ENCODE measurements at regions not wholly inside any gene's neighbourhood (a gene's known extent, or its start where the extent isn't known, plus 50 kb on each side); places are given as distances from the start of the nearest gene placed in this dataset.

DNA sequence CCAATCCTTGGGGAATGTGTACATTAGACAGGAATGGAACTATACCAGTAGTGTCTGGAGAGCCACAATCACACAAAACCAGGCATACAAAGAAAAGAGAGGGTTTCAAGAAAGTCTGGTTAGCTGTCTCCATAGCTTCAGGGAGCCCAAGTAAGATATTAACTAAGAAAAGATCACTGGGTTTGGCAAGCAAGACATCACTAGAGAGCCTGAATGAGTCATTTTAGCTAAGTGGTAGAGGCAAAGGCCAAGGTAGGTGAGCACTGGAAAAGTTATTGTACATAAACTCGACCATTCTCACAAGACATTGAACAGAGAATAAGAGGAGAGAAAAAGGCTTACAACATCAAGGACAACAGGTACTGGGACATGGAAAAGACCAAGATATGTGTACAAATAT, 143.8 kb upstream of the ARL4C start:
- DNase-seq (ENCODE audit: low read depth in 2 of 2) = no peak

DNA sequence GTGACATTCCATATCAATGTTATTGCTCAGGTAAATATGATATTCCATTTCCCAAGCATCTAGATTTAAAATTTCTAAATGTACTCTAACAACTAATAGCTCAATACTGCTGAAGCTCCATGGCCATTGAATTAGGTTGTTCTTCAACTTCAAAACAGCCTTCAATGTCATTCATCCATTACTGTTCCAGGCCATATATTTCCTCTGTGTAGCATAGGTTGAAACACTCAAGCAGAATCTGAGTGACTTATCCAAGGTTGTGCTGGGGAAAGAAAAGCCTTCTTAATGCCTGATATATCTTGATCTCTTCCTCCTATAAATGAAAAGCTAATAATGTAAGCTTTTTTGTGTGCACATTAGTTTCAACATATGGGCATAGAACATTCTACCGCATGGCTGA, 142.1 kb upstream of the ARL4C start:
- DNase-seq (ENCODE audit: low read depth in 2 of 2) = no peak

DNA sequence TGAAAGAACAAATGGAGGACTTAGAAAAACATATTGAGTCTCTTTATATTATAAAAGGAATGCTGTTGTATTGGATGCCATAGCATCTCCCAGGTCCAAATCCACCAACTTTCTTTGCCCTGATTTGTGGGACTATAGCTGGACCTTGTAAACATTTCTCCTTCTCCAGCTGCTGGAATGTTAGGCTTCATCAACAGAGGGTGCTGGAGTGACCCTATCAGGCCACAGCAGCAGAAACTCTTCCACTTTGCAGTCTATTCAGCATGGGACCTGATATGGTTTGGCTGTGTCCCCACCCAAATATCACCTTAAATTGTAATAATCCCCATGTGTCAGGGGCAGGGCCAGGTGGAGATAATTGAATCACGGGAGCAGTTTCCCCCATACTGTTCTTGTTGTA, 138.4 kb upstream of the ARL4C start:
- DNase-seq (ENCODE audit: low read depth in 2 of 2) = no peak

DNA sequence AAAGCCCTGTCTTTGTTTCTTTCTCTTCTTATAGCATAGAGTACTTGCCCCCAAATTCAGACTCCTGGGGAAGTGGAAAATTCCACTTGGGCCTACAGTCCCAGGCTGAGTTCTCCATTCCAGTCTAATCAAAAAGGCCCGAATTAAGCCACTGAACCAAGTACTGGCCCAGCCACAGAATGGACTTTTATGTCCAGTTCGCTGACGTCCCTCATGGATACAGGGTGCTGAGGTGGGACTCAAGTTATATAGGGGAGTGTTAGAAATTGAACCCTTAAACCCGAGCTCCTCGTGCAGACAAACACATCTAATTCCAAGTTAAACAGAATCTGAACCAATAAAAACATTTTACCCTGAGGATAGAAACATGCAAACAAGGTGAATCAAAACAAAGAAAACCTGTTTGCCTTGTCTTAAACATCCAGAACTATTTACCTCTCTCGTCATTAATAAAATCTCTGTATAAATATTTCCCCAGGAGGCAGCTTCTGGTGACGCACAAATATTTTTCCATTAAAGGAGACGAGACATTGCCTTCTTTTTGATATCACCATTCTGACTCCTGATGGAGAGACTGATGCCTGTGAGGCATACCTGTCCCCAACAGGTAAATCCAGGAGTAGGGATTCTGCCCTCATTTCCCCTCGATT, 136.8 kb upstream of the ARL4C start:
- no peak for DNase-seq (ENCODE audit: low read depth in 2 of 2)

DNA sequence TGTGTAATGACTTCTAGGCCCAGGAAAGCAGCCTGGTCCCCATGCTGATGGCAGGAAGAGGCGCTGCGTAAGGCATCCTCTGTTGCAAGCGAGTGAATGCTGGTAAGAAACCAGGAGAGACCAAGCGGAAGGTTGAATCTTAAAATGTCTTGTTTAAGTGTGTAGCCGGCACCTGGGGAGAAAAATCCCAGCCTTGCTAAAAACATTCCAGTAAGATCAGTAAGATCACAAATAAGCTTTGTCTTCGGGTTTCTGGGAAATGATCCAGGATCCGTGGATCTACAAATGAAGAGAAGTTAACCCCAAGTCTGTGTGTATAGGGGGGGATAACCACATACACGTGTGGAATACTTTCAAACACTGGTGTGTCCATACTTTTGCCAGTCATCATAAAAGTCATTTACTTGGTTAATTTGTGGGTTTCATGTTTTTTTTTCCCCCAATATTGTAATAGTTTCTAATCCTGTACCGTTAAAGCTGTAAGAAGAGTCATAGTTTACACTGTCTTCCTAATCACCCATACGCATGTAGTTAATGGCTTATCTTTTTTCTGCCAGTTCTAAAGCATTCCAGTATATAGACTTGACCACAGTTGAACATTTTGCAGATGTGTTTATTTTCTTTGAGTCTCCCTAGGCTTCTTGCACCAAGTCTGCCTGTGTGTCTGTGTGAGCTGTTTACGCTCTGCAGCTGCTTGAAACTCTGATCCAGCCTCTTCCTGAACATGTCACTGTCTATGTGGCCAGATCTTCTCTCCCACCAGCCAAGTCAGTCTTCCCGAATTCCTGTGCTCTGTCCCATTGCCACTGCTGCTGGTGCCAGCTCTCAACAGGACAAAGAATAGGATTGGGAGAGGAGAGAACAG, 135.9 kb upstream of the ARL4C start:
- no peak for DNase-seq (ENCODE audit: low read depth in 2 of 2)

DNA sequence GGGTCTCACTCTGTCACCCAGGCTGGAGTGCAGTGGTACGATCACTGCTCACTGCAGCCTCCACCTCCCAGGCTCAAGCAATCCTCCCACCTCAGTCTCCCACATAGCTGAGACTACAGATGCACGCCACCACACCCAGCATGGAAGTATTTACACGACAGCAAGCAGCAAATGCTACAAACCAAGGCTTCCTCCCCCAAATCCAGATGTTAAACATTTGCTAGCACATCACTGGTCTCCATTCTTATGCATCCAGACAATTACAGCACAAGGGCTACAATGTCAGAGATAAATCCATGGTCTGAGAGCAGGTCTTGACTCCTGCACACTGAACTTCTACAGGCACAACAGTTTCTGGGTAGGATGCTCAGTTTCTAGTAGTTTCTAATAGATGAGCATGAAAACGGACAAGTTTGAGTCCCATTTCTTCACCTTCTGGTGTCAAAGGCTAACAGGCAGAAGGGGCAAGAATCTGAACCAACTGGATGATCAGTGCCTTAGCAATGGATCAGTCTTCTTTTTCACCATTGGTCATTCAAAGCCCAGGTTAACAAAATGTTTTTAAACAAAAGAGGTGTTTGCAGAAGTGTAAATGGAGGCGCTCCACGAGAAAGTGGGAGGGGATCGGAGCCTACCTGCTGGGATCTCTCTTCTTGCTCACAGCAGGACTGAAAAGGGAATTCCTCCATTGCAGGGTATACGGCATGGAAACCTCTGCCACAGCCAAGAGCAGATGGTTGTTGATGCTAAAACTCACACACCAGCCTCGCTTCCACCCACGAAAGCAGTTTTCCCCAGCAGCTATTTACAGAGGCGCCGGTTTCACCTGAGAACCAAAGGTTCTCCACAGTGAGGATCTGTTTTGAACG, 135.0 kb upstream of the ARL4C start:
- DNase-seq (ENCODE audit: low read depth in 2 of 2) = no peak

DNA sequence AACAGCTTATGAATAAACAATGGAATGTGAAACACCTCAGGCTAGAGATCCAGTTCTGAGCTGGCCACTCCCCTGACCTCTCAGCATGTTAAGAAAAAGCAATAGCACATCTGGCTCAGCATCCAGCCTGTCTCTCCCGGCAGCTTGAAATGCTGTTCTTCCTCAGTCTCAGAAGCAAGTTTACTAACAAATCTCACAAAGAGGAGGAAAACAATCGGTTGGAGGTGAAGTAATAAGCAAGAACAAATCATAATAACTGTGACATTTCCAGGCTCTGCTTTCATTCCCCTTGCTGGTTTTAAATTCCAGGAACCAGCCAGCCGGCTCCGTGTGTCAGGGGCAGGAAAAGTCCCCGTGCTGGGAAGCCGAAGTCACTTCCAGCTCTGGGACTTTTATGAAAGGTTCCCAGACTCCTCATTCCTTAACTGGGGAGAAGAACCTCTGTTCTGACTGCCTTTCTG, 133.9 kb upstream of the ARL4C start:
- DNase-seq (ENCODE audit: low read depth in 2 of 2) = no peak

DNA sequence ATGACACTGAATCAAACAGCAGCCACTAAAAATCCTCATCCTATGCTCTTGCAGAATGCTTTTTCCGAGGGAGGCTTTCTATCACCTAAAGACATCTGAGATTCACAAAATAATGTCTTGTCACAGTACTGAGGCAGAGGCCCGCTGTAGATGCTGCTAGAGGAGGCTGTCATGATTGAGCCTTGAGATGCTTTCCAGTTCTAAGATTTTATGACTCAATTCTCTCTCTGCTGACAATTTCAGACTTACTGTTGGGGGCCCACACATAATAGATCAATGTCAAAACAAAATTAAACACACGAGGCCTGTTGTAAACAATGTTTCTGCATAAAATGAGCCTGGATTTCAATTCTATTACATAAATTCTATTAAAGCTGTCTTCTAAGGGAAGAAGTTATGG, 132.7 kb upstream of the ARL4C start:
- no peak for DNase-seq (ENCODE audit: low read depth in 2 of 2)

DNA sequence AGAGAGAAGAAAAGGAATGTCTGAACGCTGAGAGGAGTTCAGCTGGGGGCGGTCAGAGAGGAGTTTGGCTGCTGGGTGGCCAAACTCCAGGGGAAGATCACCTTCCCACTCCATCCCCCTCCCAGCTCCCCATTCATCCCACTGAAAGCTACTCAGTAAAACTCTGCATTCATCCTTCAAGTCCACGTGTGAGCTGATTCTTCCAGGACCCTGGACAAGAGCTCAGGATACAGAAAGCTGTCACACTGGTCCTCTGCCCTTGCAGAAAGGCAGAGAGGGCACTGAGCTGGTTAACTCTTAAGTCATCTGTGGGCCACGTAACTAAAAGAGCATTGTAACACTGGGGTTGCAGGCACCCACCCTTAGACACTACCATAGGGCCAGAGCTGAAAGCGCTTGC, 132.1 kb upstream of the ARL4C start:
- no peak for DNase-seq (ENCODE audit: low read depth in 2 of 2)

DNA sequence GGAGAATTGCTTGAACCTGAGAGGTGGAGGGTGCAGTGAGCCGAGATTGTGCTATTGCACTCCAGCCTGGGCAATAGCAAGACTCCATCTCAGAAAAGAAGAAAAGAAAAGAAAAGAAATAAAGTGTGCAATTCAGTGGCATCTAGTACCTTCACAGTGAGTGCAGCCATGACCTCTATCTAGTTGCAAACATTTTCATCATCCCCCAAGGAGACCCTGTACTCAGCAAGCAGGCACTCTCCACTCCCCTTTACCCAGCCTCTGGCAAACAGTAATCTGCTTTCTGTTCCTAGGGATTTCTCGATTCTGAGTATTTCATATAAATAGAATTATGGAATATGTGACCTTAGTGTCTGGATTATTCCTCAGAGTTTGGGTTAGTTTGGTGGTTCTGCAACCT, 130.4 kb upstream of the ARL4C start:
- DNase-seq (ENCODE audit: low read depth in 2 of 2) = no peak

DNA sequence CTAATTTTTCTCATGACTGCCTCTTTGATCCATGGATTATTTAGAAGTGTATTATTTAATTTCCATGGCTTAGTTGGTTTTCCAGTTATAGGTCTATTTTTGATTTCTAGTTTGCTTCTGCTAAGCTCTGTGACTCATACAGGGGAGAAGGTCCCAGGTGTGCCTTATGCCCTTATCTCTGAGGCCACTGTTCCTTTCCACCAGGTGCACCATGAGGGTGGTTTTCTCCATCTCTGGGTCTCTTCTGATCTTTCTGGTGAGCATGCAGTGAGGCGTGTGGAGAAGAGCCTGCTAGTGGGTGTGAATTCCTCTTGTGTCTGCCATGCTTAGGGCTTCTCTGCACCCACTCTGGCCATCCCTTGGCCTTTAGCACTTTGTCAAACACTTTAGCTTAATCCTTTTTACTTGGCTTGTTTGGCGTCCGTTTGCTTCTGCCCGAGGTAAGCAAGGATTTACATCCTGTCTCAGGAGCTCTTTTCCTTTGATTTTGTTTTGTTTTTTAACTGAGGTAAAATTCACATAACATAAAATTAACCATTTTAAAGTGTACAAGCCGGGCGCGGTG, 129.8 kb upstream of the ARL4C start:
- no peak for DNase-seq (ENCODE audit: low read depth in 2 of 2)

DNA sequence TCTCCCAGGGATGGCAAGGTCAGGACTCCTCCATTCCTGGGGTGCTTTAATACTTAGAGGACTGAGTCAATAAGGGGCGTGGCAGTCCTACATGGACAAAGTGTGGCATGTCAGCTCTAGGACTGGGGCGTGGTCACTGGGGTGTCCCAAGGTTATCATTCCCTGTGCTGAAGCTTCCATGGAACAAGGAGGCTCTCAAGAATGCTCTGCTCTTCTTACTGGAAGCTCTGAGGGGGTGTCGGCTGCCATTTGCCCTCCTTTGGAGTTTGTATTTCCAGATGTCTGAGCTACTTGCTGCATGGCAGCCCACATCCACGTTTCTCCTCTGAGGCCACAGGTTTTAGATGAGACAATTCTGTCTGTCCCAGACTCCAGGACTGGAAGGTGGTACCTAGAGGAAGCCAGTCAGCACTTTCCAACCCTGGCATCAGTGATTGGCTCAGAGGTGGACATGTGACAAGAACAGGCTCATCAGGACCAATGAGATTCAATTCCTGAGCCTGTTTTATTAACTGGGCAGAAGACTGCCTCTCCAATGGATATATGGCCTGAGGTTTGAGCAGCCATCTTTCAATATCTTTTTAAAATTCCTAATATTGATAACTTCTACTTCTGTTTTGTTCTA, 128.9 kb upstream of the ARL4C start:
- DNase-seq (ENCODE audit: low read depth in 2 of 2) = no peak

DNA sequence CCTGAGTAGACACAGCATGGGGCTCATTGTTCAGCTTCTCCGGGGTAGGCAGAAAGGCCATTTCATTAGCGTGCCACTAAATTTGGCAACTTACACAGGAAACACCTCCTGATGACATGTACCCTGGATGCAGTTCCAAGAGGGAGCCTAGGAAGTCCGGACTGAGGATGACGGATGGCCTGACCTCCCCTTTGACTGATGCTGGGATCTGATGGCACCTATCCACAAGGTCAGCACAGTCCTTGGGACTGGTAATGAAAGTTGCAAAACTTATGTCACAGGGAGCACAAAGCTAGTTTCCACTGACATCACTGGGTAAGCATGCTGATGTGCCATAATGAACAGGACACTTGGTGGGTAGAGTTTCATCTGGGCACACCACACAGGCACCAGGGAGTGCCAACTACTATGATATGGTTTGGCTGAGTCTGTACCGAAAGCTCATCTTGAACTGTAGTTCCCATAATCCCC, 126.7 kb upstream of the ARL4C start:
- no peak for DNase-seq (ENCODE audit: low read depth in 2 of 2)

DNA sequence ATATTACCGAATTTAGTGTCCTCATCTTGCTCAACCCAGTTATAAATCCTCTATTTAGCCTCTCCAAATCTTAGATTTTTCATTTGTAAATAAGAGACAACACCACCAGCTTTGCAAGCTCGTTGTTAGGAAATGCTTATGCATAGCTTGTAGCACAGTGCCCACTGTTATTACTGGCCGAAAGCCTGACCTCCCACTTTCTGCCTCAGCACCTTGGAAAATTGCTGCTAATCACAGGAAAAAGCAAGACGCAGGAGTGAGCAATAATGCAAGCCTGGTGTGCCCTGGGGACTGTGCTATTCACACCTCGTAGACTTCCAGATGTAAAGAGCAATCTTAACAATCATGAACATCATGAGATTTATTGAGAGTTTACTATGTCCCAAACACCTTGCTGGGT, 124.2 kb upstream of the ARL4C start:
- DNase-seq (ENCODE audit: low read depth in 2 of 2) = no peak

DNA sequence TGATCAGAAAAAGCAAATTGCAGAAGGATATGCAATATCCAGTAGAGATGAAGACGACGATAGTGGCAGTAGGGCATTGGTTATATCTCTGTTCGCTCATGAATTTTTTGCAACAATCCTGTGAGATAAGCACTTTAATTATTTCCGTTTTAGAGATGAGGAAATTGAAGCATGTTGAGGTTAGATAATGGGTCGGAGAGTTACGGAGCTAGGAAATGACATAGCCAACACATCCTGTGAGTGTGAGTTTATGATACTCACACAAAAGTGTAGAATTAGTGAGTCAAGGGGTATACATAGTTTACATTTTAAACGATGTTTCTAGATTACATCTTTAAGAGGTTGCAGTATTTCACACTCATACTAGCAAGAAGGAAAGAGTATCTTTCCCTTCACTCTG, 123.1 kb upstream of the ARL4C start:
- no peak for DNase-seq (ENCODE audit: low read depth in 2 of 2)

DNA sequence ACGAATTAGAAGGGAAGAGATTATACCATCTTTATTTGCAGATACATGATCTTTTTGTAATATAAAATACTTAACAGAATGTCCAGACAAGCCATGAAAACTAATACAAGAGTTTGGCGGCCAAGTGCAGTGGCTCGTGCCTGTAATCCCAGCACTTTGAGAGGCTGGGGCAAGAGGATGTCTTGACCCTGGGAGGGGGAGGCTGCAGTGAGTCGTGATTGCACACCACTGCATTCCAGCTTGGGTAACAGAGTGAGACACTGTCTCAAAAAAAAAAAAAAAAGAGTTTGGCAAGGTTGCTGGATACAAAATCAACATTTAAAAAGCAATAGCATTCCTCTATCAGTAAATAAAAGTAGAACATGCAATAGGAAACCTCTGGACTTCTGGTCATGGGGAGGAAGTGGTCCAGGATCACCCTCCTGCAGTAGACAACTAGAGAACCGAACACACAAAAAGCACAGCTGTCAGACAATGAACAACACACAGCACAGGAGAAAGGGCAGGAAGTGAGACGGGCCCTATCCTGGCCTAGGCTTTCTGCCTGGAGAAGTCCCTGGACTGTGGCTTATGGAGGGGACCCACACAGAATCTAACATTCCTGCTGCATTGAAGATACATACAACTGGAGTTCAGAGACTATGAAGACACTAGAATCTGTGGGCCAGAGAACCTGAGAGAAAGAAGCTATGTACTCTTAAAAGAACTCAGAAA, 118.9 kb upstream of the ARL4C start:
- no peak for DNase-seq (ENCODE audit: low read depth in 2 of 2)

DNA sequence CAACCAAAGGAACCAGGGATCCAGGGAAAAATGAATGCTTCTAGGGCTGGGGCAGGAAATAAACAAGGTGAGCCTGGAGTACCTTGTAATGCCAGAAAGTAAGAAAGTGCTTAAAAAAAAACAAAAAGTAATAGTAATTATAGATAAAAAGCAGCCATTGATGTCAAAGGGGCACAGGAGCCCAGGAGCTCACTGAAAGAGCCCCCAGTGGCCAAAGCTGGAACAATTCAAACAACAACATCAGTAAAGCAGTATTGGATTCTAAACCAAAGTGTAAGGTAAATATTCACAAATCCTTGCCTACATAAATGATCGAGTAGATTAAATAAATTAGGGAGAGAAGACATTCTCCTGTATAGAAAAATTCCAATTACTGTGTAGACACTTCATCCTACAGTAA, 114.3 kb upstream of the ARL4C start:
- no peak for DNase-seq (ENCODE audit: low read depth in 2 of 2)

DNA sequence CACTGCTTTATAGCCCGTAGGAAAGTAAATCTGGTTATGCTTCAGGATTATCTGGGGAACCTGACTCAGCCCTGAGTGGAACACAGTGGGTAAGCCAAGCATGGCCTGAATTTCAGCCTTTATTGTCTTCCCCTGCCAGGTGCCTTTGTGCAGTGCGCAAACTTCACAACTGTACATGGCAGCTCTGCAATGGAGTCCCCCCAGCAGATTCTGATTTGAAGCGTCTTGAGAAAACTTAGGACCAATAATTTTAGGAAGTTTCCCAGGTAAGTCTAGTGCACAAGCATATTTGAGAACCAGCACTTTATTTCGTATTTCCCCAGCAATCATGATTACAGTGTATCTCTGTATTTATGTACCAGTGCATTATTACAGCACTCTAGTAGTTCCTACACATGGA, 112.1 kb upstream of the ARL4C start:
- DNase-seq (ENCODE audit: low read depth in 2 of 2) = no peak

DNA sequence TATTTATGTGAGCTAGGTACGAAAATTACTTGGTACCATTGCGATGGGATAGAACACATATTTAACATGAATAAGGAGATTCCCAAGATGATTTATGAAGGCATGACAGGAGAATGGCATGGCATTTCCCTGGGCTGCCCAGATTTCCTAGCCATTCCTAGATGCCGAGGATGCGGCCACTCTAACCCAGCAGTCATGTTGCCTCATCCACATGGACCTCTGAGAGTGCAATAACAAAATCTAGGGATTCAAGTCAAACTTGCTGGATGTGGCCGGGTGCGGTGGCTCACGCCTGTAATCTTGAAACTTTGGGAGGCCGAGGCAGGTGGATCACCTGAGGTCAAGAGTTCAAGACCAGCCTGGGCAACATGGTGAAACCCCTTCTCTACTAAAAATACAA, 110.8 kb upstream of the ARL4C start:
- DNase-seq (ENCODE audit: low read depth in 2 of 2) = no peak

DNA sequence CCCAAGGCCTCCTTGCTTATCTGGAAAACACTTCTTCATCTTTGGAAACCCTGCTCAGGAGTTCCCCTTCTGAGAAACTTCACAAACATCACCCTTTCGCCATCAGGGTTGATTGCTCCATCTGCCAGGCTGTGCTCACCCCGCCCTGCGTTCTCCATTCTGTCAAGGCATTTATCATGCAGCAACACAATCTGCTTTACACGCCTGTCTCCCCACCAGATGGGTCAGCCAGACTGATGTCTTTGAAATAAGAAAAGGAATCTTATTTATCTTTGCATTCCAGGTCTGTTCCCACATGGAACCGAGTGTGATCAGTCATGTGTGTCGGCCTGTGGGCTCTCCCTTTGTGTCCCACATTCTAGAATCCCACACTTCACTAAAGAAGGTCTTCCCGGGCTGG, 110.0 kb upstream of the ARL4C start:
- no peak for DNase-seq (ENCODE audit: low read depth in 2 of 2)

DNA sequence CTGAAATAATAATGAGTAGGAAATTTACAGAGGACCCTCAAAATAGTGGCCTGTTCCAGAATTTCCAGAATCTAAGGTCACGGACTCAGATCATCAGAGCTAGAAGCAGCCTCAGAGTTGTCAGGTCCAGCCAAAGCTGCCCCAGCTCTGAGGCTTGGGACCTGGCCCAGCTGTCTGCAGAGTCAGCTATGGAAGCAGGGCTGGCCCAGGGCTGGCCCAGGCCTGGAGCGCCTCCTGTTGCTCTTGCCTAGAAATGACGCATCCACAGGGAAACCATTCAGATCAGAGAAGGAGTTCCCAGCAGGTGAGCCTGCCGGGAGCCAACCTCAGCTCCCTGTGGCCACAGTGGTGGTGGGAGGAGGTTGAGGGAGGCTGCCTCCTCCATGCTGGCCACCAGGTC, 106.7 kb upstream of the ARL4C start:
- DNase-seq (ENCODE audit: low read depth in 2 of 2) = no peak
